ENCODE measurements at regions not wholly inside any gene's neighbourhood (a gene's known extent, or its start where the extent isn't known, plus 50 kb on each side); places are given as distances from the start of the nearest gene placed in this dataset.

GRCh38 chrX:97763391-97763790, 879.7 kb downstream of the RPA4 start:
- TF ChIP-seq CTCF (IDR thresholded peaks at IDR 0.05; ENCODE audit: low read length): no peak
- TF ChIP-seq EZH2 (IDR thresholded peaks at IDR 0.05; ENCODE audit: borderline replicate concordance, low read length): no peak
